H1 (cell line): ENCODE measurements at regions not wholly inside any gene's neighbourhood (a gene's known extent, or its start where the extent isn't known, plus 50 kb on each side); places are given as distances from the start of the nearest gene placed in this dataset.

Source experiments
- CTCF ChIA-PET: fragments of 300-600 bp; sonication (Branson Sonifier 250); formaldehyde crosslinking; loops from one replicate; lab custom pipeline; 2021; ENCODE audit not compliant: partially characterized antibody; lab: Charles Lee
- POLR2A ChIA-PET: fragments of 300-600 bp; sonication (Branson Sonifier 250); formaldehyde crosslinking; loops from one replicate; lab custom pipeline; 2021; ENCODE audit warnings: inconsistent platforms; ENCODE audit not compliant: partially characterized antibody; lab: Charles Lee
- DNase-seq, 2 experiments: peaks; one replicate each; pipeline versions ENCODE4 v3.0.0 to v3.0.0-alpha.2; 2010 to 2022; ENCODE audit warnings: low spot score in 2 of 2, low read depth in 1 of 2, mixed read lengths in 1 of 2
- FAIRE-seq: peaks from 2 replicates; lab custom pipeline; 2011; peaks lifted over from hg19 to GRCh38; lab: Jason Lieb, UNC
- H2AFZ ChIP-seq: 2 replicates; pipeline ENCODE4 v1.8.1; 2012; ENCODE audit warnings: low read length, inconsistent platforms
- H2AK5ac ChIP-seq: 2 replicates; pipeline ENCODE4 v1.6.1; 2013; ENCODE audit warnings: low read depth, low read length
- H2BK120ac ChIP-seq: replicated peaks from 2 replicates; pipeline ENCODE3; 2013; ENCODE audit warnings: low read depth, low read length, inconsistent platforms
- H2BK12ac ChIP-seq: 2 replicates; pipeline ENCODE4 v1.6.1; 2013; ENCODE audit warnings: low read depth, low read length
- H2BK15ac ChIP-seq: 2 replicates; pipeline ENCODE4 v1.6.1; 2013; ENCODE audit warnings: low read length
- H2BK20ac ChIP-seq: 2 replicates; pipeline ENCODE4 v1.6.1; 2013; ENCODE audit warnings: low read length
- H2BK5ac ChIP-seq: 2 replicates; pipeline ENCODE4 v1.6.1; 2013; ENCODE audit warnings: low read depth, low read length
- H3K14ac ChIP-seq: 2 replicates; pipeline ENCODE4 v1.6.1; 2013; ENCODE audit warnings: inconsistent platforms; ENCODE audit not compliant: insufficient read length
- H3K18ac ChIP-seq: 2 replicates; pipeline ENCODE4 v1.6.1; 2013; ENCODE audit warnings: low read length; ENCODE audit errors: extremely low read depth
- H3K23ac ChIP-seq: 2 replicates; pipeline ENCODE4 v1.6.1; 2013; ENCODE audit warnings: inconsistent platforms; ENCODE audit not compliant: insufficient read length
- H3K23me2 ChIP-seq: 2 replicates; pipeline ENCODE4 v1.6.1; 2013; ENCODE audit warnings: low read depth, low read length
- H3K27ac ChIP-seq: 2 replicates; pipeline ENCODE4 v1.6.1; 2011; ENCODE audit warnings: low read depth, low read length, inconsistent platforms
- H3K27me3 ChIP-seq, 4 experiments: replicated peaks in 1 of 4; 1 replicate in 1 of 4; 2 replicates in 3 of 4; pipeline versions ENCODE4 v1.6.1 to v1.8.1; 2011 to 2013; ENCODE audit warnings: low read length in 3 of 4, mild to moderate bottlenecking in 3 of 4, inconsistent platforms in 2 of 4, mixed read lengths in 2 of 4, moderate library complexity in 1 of 4; ENCODE audit not compliant: control insufficient read depth in 3 of 4, insufficient read depth in 3 of 4; ENCODE audit errors: extremely low read depth in 1 of 4
- H3K36me3 ChIP-seq, 4 experiments: 2 replicates each; pipeline versions ENCODE4 v1.6.1 to v1.8.1; 2011 to 2013; ENCODE audit warnings: mild to moderate bottlenecking in 4 of 4, low read length in 3 of 4, moderate library complexity in 2 of 4, control low read depth in 1 of 4, inconsistent platforms in 1 of 4; ENCODE audit not compliant: insufficient read depth in 4 of 4, control insufficient read depth in 2 of 4
- H3K4ac ChIP-seq: replicated peaks from 2 replicates; pipeline ENCODE3; 2013; ENCODE audit warnings: low read length, low read depth, mixed read lengths, inconsistent platforms; ENCODE audit not compliant: insufficient read length
- H3K4me1 ChIP-seq, 4 experiments: replicated peaks in 1 of 4; 1 replicate in 1 of 4; 2 replicates in 3 of 4; pipeline versions ENCODE4 v1.6.1 to v1.8.1; 2011 to 2013; ENCODE audit warnings: low read length in 3 of 4, inconsistent platforms in 2 of 4, mixed read lengths in 1 of 4; ENCODE audit not compliant: insufficient read depth in 4 of 4, control insufficient read depth in 3 of 4
- H3K4me2 ChIP-seq, 2 experiments: 2 replicates each; pipeline versions ENCODE4 v1.6.1 to v1.8.1; 2011 to 2013; ENCODE audit warnings: low read depth in 2 of 2, low read length in 2 of 2, control low read depth in 1 of 2, inconsistent platforms in 1 of 2, mild to moderate bottlenecking in 1 of 2; ENCODE audit not compliant: insufficient read depth in 1 of 2
- H3K4me3 ChIP-seq, 4 experiments: fragments of 200-600, 300-600 bp in 1 of 4; sonication (generic), shearing (Covaris generic), sonication (Bioruptor Twin) in 1 of 4; 2 replicates each; pipeline versions ENCODE4 v1.5.1 to v1.8.1; 2011 to 2016; ENCODE audit warnings: low read length in 4 of 4, low read depth in 3 of 4, control low read depth in 2 of 4, inconsistent platforms in 2 of 4, mild to moderate bottlenecking in 2 of 4, mixed read lengths in 1 of 4, moderate library complexity in 1 of 4; ENCODE audit not compliant: insufficient read depth in 2 of 4; ENCODE audit errors: extremely low read depth in 1 of 4
- H3K56ac ChIP-seq: replicated peaks from 2 replicates; pipeline ENCODE3; 2013; ENCODE audit warnings: low read depth, mild to moderate bottlenecking, mixed read lengths, low read length, inconsistent platforms; ENCODE audit not compliant: insufficient read length
- H3K79me1 ChIP-seq: 2 replicates; pipeline ENCODE4 v1.6.1; 2013; ENCODE audit warnings: low read depth, low read length, control low read depth
- H3K79me2 ChIP-seq, 2 experiments: 2 replicates each; pipeline versions ENCODE4 v1.6.1 to v1.8.1; 2012 to 2013; ENCODE audit warnings: low read length in 2 of 2, mild to moderate bottlenecking in 2 of 2, inconsistent platforms in 1 of 2; ENCODE audit not compliant: insufficient read depth in 2 of 2, control insufficient read depth in 1 of 2
- H3K9ac ChIP-seq, 4 experiments: replicated peaks in 1 of 4; 1 replicate in 1 of 4; 2 replicates in 3 of 4; pipeline versions ENCODE4 v1.6.1 to v1.8.1; 2011 to 2013; ENCODE audit warnings: low read depth in 3 of 4, low read length in 3 of 4, control low read depth in 2 of 4, mild to moderate bottlenecking in 2 of 4, moderate library complexity in 2 of 4, inconsistent platforms in 1 of 4; ENCODE audit errors: extremely low read depth in 1 of 4
- H3K9me3 ChIP-seq, 2 experiments: 2 replicates each; pipeline versions ENCODE4 v1.6.1 to v1.8.1; 2012 to 2013; ENCODE audit warnings: mild to moderate bottlenecking in 2 of 2, moderate library complexity in 2 of 2, control low read depth in 1 of 2, inconsistent platforms in 1 of 2, low read depth in 1 of 2, low read length in 1 of 2, mixed read lengths in 1 of 2; ENCODE audit not compliant: insufficient read depth in 2 of 2
- H4K20me1 ChIP-seq, 2 experiments: replicated peaks in 1 of 2; 2 replicates each; pipeline versions ENCODE3 to v1.8.1; 2011 to 2013; ENCODE audit warnings: inconsistent platforms in 2 of 2, low read length in 2 of 2, mild to moderate bottlenecking in 1 of 2; ENCODE audit not compliant: insufficient read depth in 2 of 2, control insufficient read depth in 1 of 2
- H4K5ac ChIP-seq: 2 replicates; pipeline ENCODE4 v1.6.1; 2013; ENCODE audit warnings: low read length, low read depth, mixed read lengths, inconsistent platforms; ENCODE audit not compliant: insufficient read length
- H4K8ac ChIP-seq: 2 replicates; pipeline ENCODE4 v1.8.0; 2013; ENCODE audit warnings: mild to moderate bottlenecking, moderate library complexity, low read length, inconsistent platforms; ENCODE audit not compliant: insufficient read depth; ENCODE audit errors: extremely low read depth
- H4K91ac ChIP-seq: replicated peaks from 2 replicates; pipeline ENCODE3; 2013; ENCODE audit warnings: low read length, mixed read lengths, inconsistent platforms; ENCODE audit not compliant: insufficient read length
- BACH1 ChIP-seq: IDR thresholded peaks from 2 replicates; pipeline ENCODE4 v1.6.1; 2012; ENCODE audit warnings: low read length, improper control_type of control experiment
- BCL11A ChIP-seq, 2 experiments: IDR thresholded peaks; one replicate each; pipeline ENCODE4 v1.6.1; 2011; ENCODE audit warnings: low read depth in 2 of 2, low read length in 2 of 2, mild to moderate bottlenecking in 2 of 2
- CBX5 ChIP-seq: fragments of 300-800, 300-1000 bp; sonication (generic); IDR thresholded peaks from 2 replicates; pipeline ENCODE4 v1.7.1; 2016; ENCODE audit warnings: antibody characterized with exemption, low read length, low read depth
- FOSL1 ChIP-seq: IDR thresholded peaks from 2 replicates; pipeline ENCODE4 v1.6.1; 2011; ENCODE audit warnings: mild to moderate bottlenecking, low read depth, low read length, moderate library complexity; ENCODE audit not compliant: insufficient read depth
- HDAC2 ChIP-seq, 2 experiments: fragments of 300-600 bp in 1 of 2; sonication (generic) in 1 of 2; IDR thresholded peaks; 2 replicates each; pipeline ENCODE4 v1.6.1; 2011 to 2012; ENCODE audit warnings: low read depth in 2 of 2, low read length in 2 of 2, mild to moderate bottlenecking in 2 of 2, moderate library complexity in 2 of 2, borderline replicate concordance in 1 of 2, inconsistent platforms in 1 of 2
- PHF8 ChIP-seq: fragments of 200-600 bp; sonication (generic); conservative IDR thresholded peaks from 2 replicates; pipeline ENCODE4 v1.7.1; 2012; ENCODE audit warnings: low read depth, mild to moderate bottlenecking, inconsistent platforms, low read length, moderate library complexity
- SAP30 ChIP-seq: fragments of 300-600 bp; sonication (generic); IDR thresholded peaks from 2 replicates; pipeline ENCODE4 v1.7.1; 2012; ENCODE audit warnings: low read length, moderate library complexity, mild to moderate bottlenecking, inconsistent platforms; ENCODE audit not compliant: insufficient read depth, insufficient replicate concordance
- SIX5 ChIP-seq: IDR thresholded peaks from 2 replicates; pipeline ENCODE4 v1.6.1; 2011; ENCODE audit warnings: mild to moderate bottlenecking, low read depth, low read length
- SP4 ChIP-seq: IDR thresholded peaks from 2 replicates; pipeline ENCODE4 v1.6.1; 2012; ENCODE audit warnings: low read length, inconsistent platforms
- TEAD4 ChIP-seq: IDR thresholded peaks from 2 replicates; pipeline ENCODE4 v1.6.1; 2012; ENCODE audit warnings: low read depth, low read length, inconsistent platforms, mixed read lengths
- WGBS, 2 experiments: shearing (Covaris generic) in 1 of 2; methylation state at CpG; one replicate each; pipeline versions ENCODE4 v1.1.6 to v1.1.7; 2013 to 2015; ENCODE audit warnings: low lambda C conversion rate in 2 of 2, mixed read lengths in 2 of 2, inconsistent platforms in 1 of 2, low coverage in 1 of 2, missing lambda C conversion rate in 1 of 2; ENCODE audit not compliant: insufficient replicate concordance in 2 of 2, insufficient coverage in 1 of 2, insufficient read length in 1 of 2; ENCODE audit errors: extremely low coverage in 1 of 2, missing lambda C conversion rate in 1 of 2; 5-methylcytosine and 5-hydroxymethylcytosine counted together
- TF ChIP-seq, protein P1 (sequence below): IDR thresholded peaks from 2 replicates; pipeline ENCODE4 v1.6.1; 2011; ENCODE audit warnings: low read length, improper control_type of control experiment

DNA sequence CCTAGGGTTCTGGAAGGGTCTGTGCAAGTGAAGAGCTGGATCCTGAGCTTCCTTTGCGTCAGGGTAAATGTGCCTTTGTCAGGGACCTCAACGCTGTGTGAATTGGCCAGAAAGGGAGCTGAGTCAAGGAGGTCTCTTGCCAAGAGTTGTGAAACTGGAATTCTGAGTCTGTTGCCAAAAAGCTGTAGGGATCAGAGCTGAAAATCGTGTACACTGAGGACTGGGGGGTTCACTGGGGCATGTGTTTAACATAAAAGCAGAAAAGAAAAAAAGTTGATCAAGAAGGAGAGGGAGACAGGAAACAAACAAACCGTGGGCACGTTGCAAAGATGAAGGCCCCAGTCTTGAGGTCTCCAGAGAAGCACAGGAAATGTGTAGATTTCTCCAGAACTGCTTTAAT lies 1081.5 kb downstream of the VRK1 start:
- WGBS, 2 experiments, result 90% methylated on average over 5 of the region's 5 CpGs; no CpG with 5 or more reads in 1 of the 2 experiments
- Histone ChIP-seq H3K4me3 (no peak overlapping the region), H3K4me1 (peaks cover under 1 to 2% (median under 1%) of the 10 kb centered on the region in 4 experiments; a peak in 4 of 7 replicates), H3K36me3 (no peaks in the 10 kb centered on the region), H3K27ac (no peak overlapping the region), H3K4ac (no peak overlapping the region), H2BK120ac (no peak overlapping the region), H4K91ac (no peak overlapping the region), H3K14ac (no peak overlapping the region), H2AK5ac (no peak overlapping the region), H4K5ac (no peak overlapping the region), H3K23ac (no peak overlapping the region), H2BK5ac (no peak overlapping the region), H3K56ac (no peak overlapping the region), H3K27me3 (no peaks in the 10 kb centered on the region), H3K79me1 (no peaks in the 10 kb centered on the region), H2BK15ac (no peak overlapping the region), H2AFZ (no peak overlapping the region), H3K9ac (no peak overlapping the region), H4K8ac (no peak overlapping the region), H3K23me2 (no peaks in the 10 kb centered on the region), H3K9me3 (no peaks in the 10 kb centered on the region), H3K4me2 (no peak overlapping the region), H3K79me2 (no peaks in the 10 kb centered on the region), H3K18ac (no peak overlapping the region), H2BK20ac (no peak overlapping the region), H4K20me1 (no peaks in the 10 kb centered on the region), H2BK12ac (no peak overlapping the region)
- DNase-seq, result no peak
- ChIA-PET CTCF (interaction anchor here (0.7 kb wide), 2 partner anchors 12 to 576 kb away, joined by 3 read pairs; no protein-coding TSS in a partner anchor), POLR2A (no interaction called here)
- no peak for FAIRE-seq
- TF ChIP-seq, protein P1, sequence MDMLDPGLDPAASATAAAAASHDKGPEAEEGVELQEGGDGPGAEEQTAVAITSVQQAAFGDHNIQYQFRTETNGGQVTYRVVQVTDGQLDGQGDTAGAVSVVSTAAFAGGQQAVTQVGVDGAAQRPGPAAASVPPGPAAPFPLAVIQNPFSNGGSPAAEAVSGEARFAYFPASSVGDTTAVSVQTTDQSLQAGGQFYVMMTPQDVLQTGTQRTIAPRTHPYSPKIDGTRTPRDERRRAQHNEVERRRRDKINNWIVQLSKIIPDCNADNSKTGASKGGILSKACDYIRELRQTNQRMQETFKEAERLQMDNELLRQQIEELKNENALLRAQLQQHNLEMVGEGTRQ, result no peak
- TF ChIP-seq PHF8 (no peak), SAP30 (no peak), BACH1 (no peak), CBX5 (no peak), BCL11A (IDR thresholded peaks at IDR 0.05; ENCODE audit: low read depth in 2 of 2, low read length in 2 of 2) (no peak), SP4 (no peak), SIX5 (no peak), TEAD4 (no peak), FOSL1 (no peak), HDAC2 (IDR thresholded peaks at IDR 0.05; ENCODE audit: borderline replicate concordance in 1 of 2, low read depth in 2 of 2, low read length in 2 of 2) (no peak)
